ENCODE measurements at regions not wholly inside any gene's neighbourhood (a gene's known extent, or its start where the extent isn't known, plus 50 kb on each side); places are given as distances from the start of the nearest gene placed in this dataset.

DNA sequence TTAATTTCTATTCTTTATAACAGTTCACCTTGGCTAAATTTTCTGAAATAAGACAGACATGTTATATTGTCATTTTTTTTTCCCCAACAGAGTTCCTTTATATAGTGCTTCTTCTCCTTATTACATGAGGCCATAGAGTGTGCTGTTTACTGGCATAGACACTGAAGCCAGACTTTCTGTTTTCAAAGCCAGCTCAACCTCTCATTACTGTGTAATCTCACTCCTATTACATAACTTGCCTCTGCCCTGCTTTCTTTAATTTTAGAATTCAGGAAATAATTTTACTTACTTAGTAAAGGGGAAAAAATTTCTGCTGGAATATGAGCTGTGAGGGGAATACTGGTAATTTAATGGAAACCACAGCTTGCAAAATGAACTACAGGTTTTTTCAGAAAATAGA, 1380.4 kb downstream of the SLITRK1 start:
- Histone ChIP-seq H3F3A (ENCODE audit: low read length, unreplicated experiment) (no peaks in the 10 kb centered on the region), H3K4me3 (ENCODE audit: low read length) (no peak overlapping the region), H3K9me2 (replicated peaks; ENCODE audit: low read length) (no peaks in the 10 kb centered on the region), H3K4me1 (ENCODE audit: insufficient read depth, low read length) (no peaks in the 10 kb centered on the region), H3K9ac (ENCODE audit: low read length) (no peak overlapping the region), H3K4me2 (ENCODE audit: low read length) (no peak overlapping the region), H3K27ac (ENCODE audit: low read length) (no peak overlapping the region), H3K36me3 (ENCODE audit: low read depth, low read length) (no peaks in the 10 kb centered on the region), H3K9me3 (ENCODE audit: low read length) (no peaks in the 10 kb centered on the region), H3K27me3 (ENCODE audit: low read length) (no peaks in the 10 kb centered on the region), H2AFZ (ENCODE audit: low read length) (no peak overlapping the region), H4K20me1 (ENCODE audit: low read length) (no peaks in the 10 kb centered on the region), H3K79me2 (ENCODE audit: low read length) (no peaks in the 10 kb centered on the region)
- POLR2A ChIA-PET (ENCODE audit: unreplicated experiment), result no interaction called here
- DNase-seq, result no peak
- no peak for TF ChIP-seq EZH2phosphoT487 (IDR thresholded peaks at IDR 0.05; ENCODE audit: borderline replicate concordance, low read length)
- TF ChIP-seq EZH2 (IDR thresholded peaks at IDR 0.05; ENCODE audit: low read length, unreplicated experiment), result no peak
- TF ChIP-seq, protein P1, sequence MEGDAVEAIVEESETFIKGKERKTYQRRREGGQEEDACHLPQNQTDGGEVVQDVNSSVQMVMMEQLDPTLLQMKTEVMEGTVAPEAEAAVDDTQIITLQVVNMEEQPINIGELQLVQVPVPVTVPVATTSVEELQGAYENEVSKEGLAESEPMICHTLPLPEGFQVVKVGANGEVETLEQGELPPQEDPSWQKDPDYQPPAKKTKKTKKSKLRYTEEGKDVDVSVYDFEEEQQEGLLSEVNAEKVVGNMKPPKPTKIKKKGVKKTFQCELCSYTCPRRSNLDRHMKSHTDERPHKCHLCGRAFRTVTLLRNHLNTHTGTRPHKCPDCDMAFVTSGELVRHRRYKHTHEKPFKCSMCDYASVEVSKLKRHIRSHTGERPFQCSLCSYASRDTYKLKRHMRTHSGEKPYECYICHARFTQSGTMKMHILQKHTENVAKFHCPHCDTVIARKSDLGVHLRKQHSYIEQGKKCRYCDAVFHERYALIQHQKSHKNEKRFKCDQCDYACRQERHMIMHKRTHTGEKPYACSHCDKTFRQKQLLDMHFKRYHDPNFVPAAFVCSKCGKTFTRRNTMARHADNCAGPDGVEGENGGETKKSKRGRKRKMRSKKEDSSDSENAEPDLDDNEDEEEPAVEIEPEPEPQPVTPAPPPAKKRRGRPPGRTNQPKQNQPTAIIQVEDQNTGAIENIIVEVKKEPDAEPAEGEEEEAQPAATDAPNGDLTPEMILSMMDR (conservative IDR thresholded peaks at IDR 0.05; ENCODE audit: low read depth, low read length), result no peak
- no peak for ATAC-seq
- no TSS peak for BruUV-seq (replicated peaks)
- intact Hi-C loops (cut with micrococcal nuclease), result no loop called here
- CTCF ChIA-PET, result no interaction called here

DNA sequence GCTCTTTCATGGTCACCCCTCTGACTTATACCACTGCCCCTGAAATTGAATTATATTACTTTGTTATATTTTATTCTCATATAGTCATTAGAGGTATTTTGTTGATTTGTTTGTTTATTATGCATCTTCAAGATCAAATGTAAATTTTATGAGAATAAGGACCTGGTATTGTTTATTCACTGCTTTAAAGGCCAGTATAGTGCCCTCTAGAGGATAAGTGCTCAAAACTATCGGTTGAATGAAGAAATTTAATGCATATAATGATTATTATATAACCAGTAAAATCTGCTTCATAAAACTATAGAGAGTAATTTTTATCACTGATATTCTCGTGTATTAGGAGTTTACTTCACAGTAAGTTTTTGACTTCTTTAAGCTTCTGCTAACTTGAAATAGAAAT, 1401.9 kb downstream of the SLITRK1 start:
- H3K4me3 ChIP-seq (ENCODE audit: low read length), result no peak overlapping the region
- no peaks in the 10 kb centered on the region for H3K79me2 ChIP-seq (ENCODE audit: low read length)
- H2AFZ ChIP-seq (ENCODE audit: low read length), result no peak overlapping the region
- H3K9me2 ChIP-seq (replicated peaks; ENCODE audit: low read length), result no peaks in the 10 kb centered on the region
- no peak for ATAC-seq
- H3K9ac ChIP-seq (ENCODE audit: low read length), result no peak overlapping the region
- intact Hi-C loops (cut with micrococcal nuclease), result no loop called here
- TF ChIP-seq, protein P1 (conservative IDR thresholded peaks at IDR 0.05; ENCODE audit: low read depth, low read length), result peak; percentile 58
- TF ChIP-seq EZH2phosphoT487 (IDR thresholded peaks at IDR 0.05; ENCODE audit: borderline replicate concordance, low read length) (no peak), EZH2 (IDR thresholded peaks at IDR 0.05; ENCODE audit: low read length, unreplicated experiment) (no peak)
- BruUV-seq (replicated peaks), result no TSS peak
- ChIA-PET CTCF (no interaction called here), POLR2A (ENCODE audit: unreplicated experiment) (no interaction called here)
- no peaks in the 10 kb centered on the region for H3F3A ChIP-seq (ENCODE audit: low read length, unreplicated experiment)
- H3K27me3 ChIP-seq (ENCODE audit: low read length), result no peaks in the 10 kb centered on the region
- H3K9me3 ChIP-seq (ENCODE audit: low read length), result no peaks in the 10 kb centered on the region
- peak; percentile 32 for DNase-seq
- no peaks in the 10 kb centered on the region for H3K4me1 ChIP-seq (ENCODE audit: insufficient read depth, low read length)
- no peak overlapping the region for H3K27ac ChIP-seq (ENCODE audit: low read length)
- no peak overlapping the region for H3K4me2 ChIP-seq (ENCODE audit: low read length)
- no peaks in the 10 kb centered on the region for H3K36me3 ChIP-seq (ENCODE audit: low read depth, low read length)
- H4K20me1 ChIP-seq (ENCODE audit: low read length), result no peaks in the 10 kb centered on the region

DNA sequence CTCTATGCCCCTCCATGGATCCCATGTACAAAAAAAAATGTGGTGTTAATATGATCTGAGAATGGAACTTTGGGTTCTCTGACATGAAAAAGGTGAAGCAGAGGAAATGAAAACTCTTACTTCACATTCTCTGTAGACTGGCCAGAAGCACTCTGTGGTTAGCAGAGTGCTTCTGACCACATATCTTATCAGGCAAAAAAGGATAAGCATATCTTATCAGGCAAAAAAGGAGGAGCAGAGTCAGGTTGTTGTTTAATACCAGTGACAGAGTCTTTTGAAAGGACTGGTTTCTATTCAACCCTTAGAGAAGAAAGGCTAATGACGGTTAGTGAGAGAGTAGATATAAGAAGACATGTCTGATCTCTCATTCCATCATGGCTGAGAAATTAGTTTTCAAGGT, 1404.8 kb downstream of the SLITRK1 start:
- Histone ChIP-seq H2AFZ (ENCODE audit: low read length) (no peak overlapping the region), H3K4me3 (ENCODE audit: low read length) (no peak overlapping the region), H3F3A (ENCODE audit: low read length, unreplicated experiment) (no peaks in the 10 kb centered on the region), H3K4me2 (ENCODE audit: low read length) (no peak overlapping the region), H3K36me3 (ENCODE audit: low read depth, low read length) (no peaks in the 10 kb centered on the region), H4K20me1 (ENCODE audit: low read length) (no peaks in the 10 kb centered on the region), H3K4me1 (ENCODE audit: insufficient read depth, low read length) (no peaks in the 10 kb centered on the region), H3K27me3 (ENCODE audit: low read length) (no peaks in the 10 kb centered on the region), H3K27ac (ENCODE audit: low read length) (no peak overlapping the region), H3K9me2 (replicated peaks; ENCODE audit: low read length) (no peaks in the 10 kb centered on the region), H3K79me2 (ENCODE audit: low read length) (no peaks in the 10 kb centered on the region), H3K9me3 (ENCODE audit: low read length) (no peaks in the 10 kb centered on the region), H3K9ac (ENCODE audit: low read length) (no peak overlapping the region)
- DNase-seq (no peak), ATAC-seq (no peak)
- CTCF ChIA-PET, result no interaction called here
- BruUV-seq (replicated peaks), result no TSS peak
- intact Hi-C loops (cut with micrococcal nuclease), result no loop called here
- no peak for TF ChIP-seq EZH2 (IDR thresholded peaks at IDR 0.05; ENCODE audit: low read length, unreplicated experiment)
- TF ChIP-seq EZH2phosphoT487 (IDR thresholded peaks at IDR 0.05; ENCODE audit: borderline replicate concordance, low read length), result no peak
- TF ChIP-seq, protein P1 (conservative IDR thresholded peaks at IDR 0.05; ENCODE audit: low read depth, low read length), result no peak
- POLR2A ChIA-PET (ENCODE audit: unreplicated experiment), result no interaction called here
